Pancreas (tissue), 10 donors: ENCODE measurements at regions not wholly inside any gene's neighbourhood (a gene's known extent, or its start where the extent isn't known, plus 50 kb on each side); places are given as distances from the start of the nearest gene placed in this dataset.
"Not testable (repeated sequence)": the region's sequence is repeated elsewhere in the genome, so short reads cannot be mapped to it uniquely, and the experiment has no call there.

Experiments used
- ATAC-seq, 4 donors: fragments of 200-7000 bp; cut with Tn5 transposase; one replicate each; pipeline versions ENCODE4 v1.8.0 to v1.9.1; 2020; ENCODE audit warnings: mild to moderate bottlenecking in 4 of 4, moderate library complexity in 4 of 4
- DNase-seq, 6 donors: peaks; one replicate each; pipeline ENCODE4 v3.0.0-alpha.2; 2020
- FAIRE-seq: peaks from 2 replicates; lab custom pipeline; 2012; peaks lifted over from hg19 to GRCh38; lab: Jason Lieb, UNC
- H3K27ac ChIP-seq, 4 donors: fragments of 200-600 bp; sonication (generic); 1 replicate in 3 of 4; 2 replicates in 1 of 4; pipeline versions ENCODE4 v1.5.0 to v1.8.0; 2020
- H3K27me3 ChIP-seq, 4 donors: fragments of 200-600 bp; one replicate each; pipeline ENCODE4 v1.8.0; 2021
- H3K36me3 ChIP-seq, 3 donors: fragments of 200-600 bp; sonication (generic) in 1 of 3; one replicate each; pipeline versions ENCODE4 v1.5.0 to v1.8.0; 2020 to 2021
- H3K4me1 ChIP-seq, 3 donors: fragments of 200-600 bp; one replicate each; pipeline ENCODE4 v1.8.0; 2021
- H3K4me3 ChIP-seq, 4 donors: fragments of 200-600 bp; sonication (generic) in 2 of 4; one replicate each; pipeline versions ENCODE4 v1.5.0 to v1.8.0; 2020 to 2021
- H3K9me3 ChIP-seq, 4 donors: fragments of 200-600 bp; one replicate each; pipeline ENCODE4 v1.8.0; 2021
- CTCF ChIP-seq, 4 donors: fragments of 200-600 bp; sonication (generic) in 3 of 4; IDR thresholded peaks; one replicate each; pipeline versions ENCODE4 v1.5.0 to v1.8.0; 2021; ENCODE audit warnings: antibody characterized with exemption in 4 of 4
- WGBS, 2 donors: extraction: QIAGEN DNeasy Blood & Tissue Kit; methylation state at CpG; one replicate each; pipeline ENCODE4 v1.1.7; 2013; 5-methylcytosine and 5-hydroxymethylcytosine counted together
- intact Hi-C, 3 donors: fragments of 100-400 bp; cut with DNase I; formaldehyde crosslinking; loops; one replicate each; pipeline versions ENCODE4 v1.11.1 to v1.14.2; 2022
- donor health status: healthy with polysubstance abuse.
- donor health status: DM: no; HTN: no; CAD: no; lungs with moderate emphysema.
- donor health status: DM: no; HTN: no; CAD: no.
- donor health status: control.
- donor health status: control.
- donor health status: Bipolar disorder and iron deficiency.
- donor health status: DM: yes; HTN: yes; CAD: no.
- donor health status: DM: no; HTN: no; CAD: no.
- donor health status: DM: no; HTN: no; CAD: no.
- donor health status: DM: yes; HTN: yes; CAD: no.

GRCh38 chr14:89563471-89563870, 146.4 kb upstream of the FOXN3 start:
- no peak for FAIRE-seq
- H3K27me3 ChIP-seq, result no peaks in the 10 kb centered on the region
- WGBS, 2 donors, result 92 to 95% methylated on average over 1 of the region's 1 CpG
- intact Hi-C loops, result no loop called here
- TF ChIP-seq CTCF (IDR thresholded peaks at IDR 0.05), result no peak
- H3K4me1 ChIP-seq, result peaks cover 0 to 4% (median 0%) of the 10 kb centered on the region in 3 donors
- H3K4me3 ChIP-seq, result no peak overlapping the region
- no peaks in the 10 kb centered on the region for H3K36me3 ChIP-seq
- no peaks in the 10 kb centered on the region for H3K9me3 ChIP-seq
- H3K27ac ChIP-seq, result no peak overlapping the region
- no peak for ATAC-seq
- no peak for DNase-seq

GRCh38 chr14:89551955-89552354, 134.9 kb upstream of the FOXN3 start:
- Histone ChIP-seq H3K27ac (no peak overlapping the region), H3K9me3 (no peaks in the 10 kb centered on the region), H3K4me1 (no peaks in the 10 kb centered on the region), H3K4me3 (no peak overlapping the region), H3K27me3 (no peaks in the 10 kb centered on the region), H3K36me3 (no peaks in the 10 kb centered on the region)
- WGBS, 2 donors, result 66 to 67% methylated on average over 7 of the region's 7 CpGs
- no peak for DNase-seq
- TF ChIP-seq CTCF (IDR thresholded peaks at IDR 0.05), result no peak
- no peak for ATAC-seq
- no peak for FAIRE-seq
- intact Hi-C loops, result no loop called here

GRCh38 chr14:89551432-89551831, 134.4 kb upstream of the FOXN3 start:
- 74 to 80% methylated on average over 6 of the region's 6 CpGs for WGBS, 2 donors
- no peaks in the 10 kb centered on the region for H3K27me3 ChIP-seq

GRCh38 chr14:89550821-89551220, 133.8 kb upstream of the FOXN3 start:
- Histone ChIP-seq H3K4me1 (no peaks in the 10 kb centered on the region), H3K9me3 (no peaks in the 10 kb centered on the region), H3K27ac (no peak overlapping the region), H3K27me3 (no peaks in the 10 kb centered on the region), H3K36me3 (no peaks in the 10 kb centered on the region), H3K4me3 (no peak overlapping the region)
- FAIRE-seq, result no peak
- no peak for ATAC-seq
- 78 to 88% methylated on average over 8 of the region's 8 CpGs for WGBS, 2 donors
- DNase-seq, result no peak
- no peak for TF ChIP-seq CTCF (IDR thresholded peaks at IDR 0.05)
- intact Hi-C loops, result no loop called here

More at GRCh38 chr14:89551432-89551831, 134.4 kb upstream of the FOXN3 start:
- intact Hi-C loops, result no loop called here
- no peaks in the 10 kb centered on the region for H3K4me1 ChIP-seq
- ATAC-seq (no peak), DNase-seq (no peak), FAIRE-seq (no peak)
- H3K4me3 ChIP-seq, result no peak overlapping the region
- no peak for TF ChIP-seq CTCF (IDR thresholded peaks at IDR 0.05)
- H3K27ac ChIP-seq, result no peak overlapping the region
- H3K9me3 ChIP-seq, result no peaks in the 10 kb centered on the region
- H3K36me3 ChIP-seq, result no peaks in the 10 kb centered on the region

- DNase-seq (no peak), FAIRE-seq (no peak), ATAC-seq (no peak)
- Histone ChIP-seq H3K4me3 (no peak overlapping the region), H3K4me1 (no peaks in the 10 kb centered on the region), H3K27ac (no peak overlapping the region), H3K9me3 (no peaks in the 10 kb centered on the region), H3K36me3 (no peaks in the 10 kb centered on the region), H3K27me3 (no peaks in the 10 kb centered on the region)
- intact Hi-C loops, result no loop called here
- 93% methylated on average over 12 of the region's 12 CpGs for WGBS, 2 donors
- no peak for TF ChIP-seq CTCF (IDR thresholded peaks at IDR 0.05)
Observed at GRCh38 chr14:89549381-89550125, 132.5 kb upstream of the FOXN3 start.

- DNase-seq, H3K4me1 ChIP-seq, intact Hi-C loops, H3K9me3 ChIP-seq, H3K27me3 ChIP-seq, ATAC-seq, FAIRE-seq, H3K27ac ChIP-seq, H3K36me3 ChIP-seq, H3K4me3 ChIP-seq: not testable (repeated sequence)
- WGBS, 2 donors, result 76 to 98% methylated on average over 5 of the region's 5 CpGs
Observed at GRCh38 chr14:89547047-89547446, 130.0 kb upstream of the FOXN3 start.
